AG04450 (cell line): ENCODE measurements at regions not wholly inside any gene's neighbourhood (a gene's known extent, or its start where the extent isn't known, plus 50 kb on each side); places are given as distances from the start of the nearest gene placed in this dataset.

Experiments
- CTCF ChIA-PET: fragments of 300-600, 350-600 bp; formaldehyde crosslinking; extraction: SDS; loops from one replicate; lab custom pipeline; 2022; ENCODE audit warnings: antibody characterized with exemption, inconsistent platforms; lab: Charles Lee
- POLR2A ChIA-PET: fragments of 350-600 bp; formaldehyde crosslinking; extraction: SDS; loops from one replicate; lab custom pipeline; 2021; ENCODE audit warnings: antibody characterized with exemption, inconsistent platforms; lab: Yijun Ruan, JAX
- DNase-seq: peaks from one replicate; pipeline ENCODE4 v3.0.0-alpha.2; 2011; ENCODE audit warnings: low read depth, low spot score
- H3K27ac ChIP-seq: one replicate; pipeline ENCODE4 v1.5.1; 2012; ENCODE audit warnings: low read depth, low read length, control low read depth
- H3K27me3 ChIP-seq: one replicate; pipeline ENCODE4 v1.6.0; 2012; ENCODE audit warnings: low read length; ENCODE audit not compliant: control insufficient read depth, insufficient read depth
- H3K4me3 ChIP-seq: 2 replicates; pipeline ENCODE4 v1.5.1; 2011; ENCODE audit warnings: mild to moderate bottlenecking, low read depth, low read length, control low read depth
- H3K9me3 ChIP-seq: 2 replicates; pipeline ENCODE4 v1.5.1; 2012; ENCODE audit warnings: low read length; ENCODE audit not compliant: control insufficient read depth, insufficient read depth
- TF ChIP-seq, protein P1 (sequence below): IDR thresholded peaks from 2 replicates; pipeline ENCODE4 v1.5.1; 2011; ENCODE audit warnings: low read depth, low read length, control low read depth, inconsistent platforms

DNA sequence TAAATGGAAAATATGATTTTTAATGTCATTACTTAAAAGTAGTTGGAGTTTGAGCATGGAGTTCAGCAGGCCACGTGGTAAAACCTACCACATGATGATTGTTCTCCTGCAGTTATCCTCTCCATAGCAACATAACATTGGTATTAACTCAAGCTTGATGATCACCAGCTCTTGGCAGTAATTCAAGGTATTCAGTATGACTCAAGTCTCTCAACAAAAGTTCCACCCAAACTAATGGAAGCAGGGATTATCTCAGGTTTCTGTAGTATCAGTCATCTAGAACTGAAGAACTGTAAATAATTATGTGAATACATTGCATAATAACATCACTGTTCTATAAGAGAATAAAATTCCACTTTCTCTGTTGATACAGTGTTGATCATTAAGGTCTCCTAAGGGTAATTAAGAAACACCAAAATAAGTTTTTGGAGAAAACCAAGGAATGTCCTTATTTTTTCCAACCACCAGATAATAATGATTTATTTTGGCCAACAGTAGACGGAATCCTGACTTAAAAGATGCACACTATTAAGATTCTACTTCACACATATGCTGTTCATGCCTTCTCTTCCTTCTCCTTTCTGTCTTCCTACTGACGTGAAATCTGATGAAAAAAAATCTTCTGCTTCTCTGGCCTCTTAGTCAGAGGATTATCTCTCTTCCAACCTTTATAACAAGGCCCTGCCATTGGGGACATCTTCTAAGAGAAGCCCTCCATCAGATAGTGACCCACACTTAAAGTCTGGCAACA is 1092.3 kb downstream of the EFNB2 start:
- Histone ChIP-seq H3K4me3 (no peak overlapping the region), H3K9me3 (no peaks in the 10 kb centered on the region), H3K27me3 (no peaks in the 10 kb centered on the region), H3K27ac (no peak overlapping the region)
- POLR2A ChIA-PET: no interaction called here
- TF ChIP-seq, protein P1, sequence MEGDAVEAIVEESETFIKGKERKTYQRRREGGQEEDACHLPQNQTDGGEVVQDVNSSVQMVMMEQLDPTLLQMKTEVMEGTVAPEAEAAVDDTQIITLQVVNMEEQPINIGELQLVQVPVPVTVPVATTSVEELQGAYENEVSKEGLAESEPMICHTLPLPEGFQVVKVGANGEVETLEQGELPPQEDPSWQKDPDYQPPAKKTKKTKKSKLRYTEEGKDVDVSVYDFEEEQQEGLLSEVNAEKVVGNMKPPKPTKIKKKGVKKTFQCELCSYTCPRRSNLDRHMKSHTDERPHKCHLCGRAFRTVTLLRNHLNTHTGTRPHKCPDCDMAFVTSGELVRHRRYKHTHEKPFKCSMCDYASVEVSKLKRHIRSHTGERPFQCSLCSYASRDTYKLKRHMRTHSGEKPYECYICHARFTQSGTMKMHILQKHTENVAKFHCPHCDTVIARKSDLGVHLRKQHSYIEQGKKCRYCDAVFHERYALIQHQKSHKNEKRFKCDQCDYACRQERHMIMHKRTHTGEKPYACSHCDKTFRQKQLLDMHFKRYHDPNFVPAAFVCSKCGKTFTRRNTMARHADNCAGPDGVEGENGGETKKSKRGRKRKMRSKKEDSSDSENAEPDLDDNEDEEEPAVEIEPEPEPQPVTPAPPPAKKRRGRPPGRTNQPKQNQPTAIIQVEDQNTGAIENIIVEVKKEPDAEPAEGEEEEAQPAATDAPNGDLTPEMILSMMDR: no peak
- CTCF ChIA-PET: interaction anchor here (1.0 kb wide), 1 partner anchor 872 kb away, joined by 3 read pairs; no protein-coding TSS in a partner anchor
- DNase-seq: peak; percentile 95

DNA sequence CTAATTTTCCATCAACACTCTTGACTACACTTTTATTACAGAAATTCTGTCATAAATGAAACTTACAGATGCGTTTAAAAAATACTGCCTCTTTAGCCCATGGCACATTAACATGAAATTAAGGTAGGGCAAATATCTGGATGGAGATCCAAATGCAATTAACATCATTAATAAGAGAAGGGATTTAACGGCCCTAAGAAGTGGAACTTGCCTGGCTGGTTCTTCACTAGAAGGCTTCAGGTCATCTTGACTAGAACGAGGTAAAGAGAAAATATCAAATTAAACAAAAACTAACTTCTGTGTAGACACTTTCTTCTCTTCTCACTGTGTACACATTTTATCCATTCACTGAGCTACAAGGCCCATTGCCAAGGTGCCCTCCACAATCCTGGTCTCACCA is 1093.4 kb downstream of the EFNB2 start:
- no peak for DNase-seq
- CTCF ChIA-PET: interaction anchor here (1.0 kb wide), 1 partner anchor 871 kb away, joined by 3 read pairs; no protein-coding TSS in a partner anchor
- Histone ChIP-seq H3K4me3 (no peak overlapping the region), H3K9me3 (no peaks in the 10 kb centered on the region), H3K27ac (no peak overlapping the region), H3K27me3 (no peaks in the 10 kb centered on the region)
- POLR2A ChIA-PET: no interaction called here
- TF ChIP-seq, protein P1: no peak

DNA sequence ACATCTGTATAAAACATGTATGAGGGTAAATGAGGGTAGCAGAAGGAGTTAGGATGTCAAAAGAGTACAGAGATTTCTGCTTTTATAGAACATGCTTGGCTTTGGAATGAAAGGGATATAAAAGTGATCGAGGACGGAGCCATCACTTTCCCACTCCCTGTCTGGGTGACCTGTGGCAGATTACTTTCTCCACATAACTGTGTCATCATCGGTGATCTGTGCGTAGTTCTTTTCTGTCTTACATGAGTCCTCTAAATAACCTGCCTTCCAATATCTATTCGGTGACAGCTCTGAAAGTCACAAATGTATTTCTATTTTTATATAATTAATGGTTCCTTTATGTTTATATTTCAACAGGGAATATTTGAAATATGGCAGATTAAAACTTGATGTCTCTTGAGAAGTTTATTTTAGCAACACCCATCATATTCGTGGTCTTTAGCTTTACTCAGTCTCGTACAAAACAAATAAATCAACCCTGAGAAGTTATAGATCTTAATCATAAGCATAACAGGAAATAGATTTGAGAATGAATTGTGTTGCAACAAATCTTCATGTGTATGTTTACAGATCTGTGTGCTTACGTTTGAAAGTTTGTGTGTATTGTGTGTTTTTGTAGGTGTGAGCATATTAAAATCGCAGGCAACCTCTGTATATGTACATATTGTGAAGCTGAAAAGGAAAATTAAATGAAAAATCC is 1094.3 kb downstream of the EFNB2 start:
- POLR2A ChIA-PET: no interaction called here
- no peak overlapping the region for H3K4me3 ChIP-seq
- CTCF ChIA-PET: no interaction called here
- no peak overlapping the region for H3K27ac ChIP-seq
- H3K9me3 ChIP-seq: no peaks in the 10 kb centered on the region
- TF ChIP-seq, protein P1: no peak
- no peaks in the 10 kb centered on the region for H3K27me3 ChIP-seq
- no peak for DNase-seq

DNA sequence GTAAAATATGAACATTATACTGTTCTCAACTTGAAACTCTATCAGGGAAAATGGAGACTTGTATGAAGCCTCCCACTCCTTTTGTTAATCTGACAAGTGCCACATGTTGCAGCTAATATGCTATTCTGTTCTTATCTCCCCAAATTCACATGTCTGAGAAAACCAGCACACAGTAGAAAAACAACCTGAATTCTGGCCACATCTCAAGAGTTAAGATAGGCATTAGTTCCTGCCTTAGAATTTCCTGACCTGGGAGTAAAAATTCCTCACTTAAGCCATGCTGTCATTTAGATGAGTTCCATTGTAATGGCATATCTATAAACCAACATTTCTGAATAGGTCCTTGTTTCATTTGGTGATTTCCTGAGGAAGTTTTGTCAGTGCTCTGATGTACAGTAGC is 1098.5 kb downstream of the EFNB2 start:
- TF ChIP-seq, protein P1: no peak
- DNase-seq: no peak
- Histone ChIP-seq H3K9me3 (no peaks in the 10 kb centered on the region), H3K4me3 (no peak overlapping the region), H3K27me3 (no peaks in the 10 kb centered on the region), H3K27ac (no peak overlapping the region)
- CTCF ChIA-PET: no interaction called here
- POLR2A ChIA-PET: no interaction called here

DNA sequence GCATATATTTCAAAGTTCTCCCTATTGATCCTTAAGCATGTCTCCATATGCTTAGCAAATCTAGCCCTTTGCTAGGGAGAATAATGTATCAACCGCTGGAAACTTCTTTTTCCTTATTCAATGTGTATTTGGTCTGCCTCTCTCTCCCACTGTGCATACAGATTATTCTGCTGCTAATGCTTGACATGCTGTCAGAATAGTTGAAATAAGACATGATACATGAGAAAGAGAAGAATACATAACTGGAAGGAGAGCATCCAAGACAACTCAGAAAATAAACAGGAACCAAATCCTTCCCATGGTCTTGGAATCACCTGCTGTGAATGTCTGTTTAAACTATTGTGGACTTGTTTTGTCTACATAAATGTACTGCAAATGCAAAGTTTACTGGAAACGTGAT is 1103.0 kb downstream of the EFNB2 start:
- DNase-seq: no peak
- Histone ChIP-seq H3K4me3 (no peak overlapping the region), H3K27me3 (no peaks in the 10 kb centered on the region), H3K27ac (no peak overlapping the region), H3K9me3 (no peaks in the 10 kb centered on the region)
- ChIA-PET POLR2A (no interaction called here), CTCF (interaction anchor here (1.3 kb wide), 1 partner anchor 22 kb away, joined by 3 read pairs; no protein-coding TSS in a partner anchor)
- TF ChIP-seq, protein P1: no peak
